ENCODE measurements at regions not wholly inside any gene's neighbourhood (a gene's known extent, or its start where the extent isn't known, plus 50 kb on each side); places are given as distances from the start of the nearest gene placed in this dataset.
"Not testable (repeated sequence)": the region's sequence is repeated elsewhere in the genome, so short reads cannot be mapped to it uniquely, and the experiment has no call there.

GRCh38 chr2:111622859-111623258 lies 261.1 kb downstream of the ANAPC1 start:
- no peak overlapping the region for H3K9ac ChIP-seq (ENCODE audit: low read length)
- peak; percentile 79 for DNase-seq
- peak overlapping the region; percentile 29 for H3K27ac ChIP-seq (ENCODE audit: low read length)
- CTCF ChIA-PET = interaction anchor here (0.6 kb wide), 1 partner anchor 54 kb away, joined by 3 read pairs; no protein-coding TSS in a partner anchor
- POLR2A ChIA-PET (ENCODE audit: unreplicated experiment) = interaction anchor here (0.5 kb wide), 2 partner anchors 25 to 87 kb away, joined by 3 to 4 read pairs; no protein-coding TSS in a partner anchor
- peak; percentile 77 for ATAC-seq
- no peaks in the 10 kb centered on the region for H3K27me3 ChIP-seq (ENCODE audit: low read length)
- no peaks in the 10 kb centered on the region for H3F3A ChIP-seq (ENCODE audit: low read length, unreplicated experiment)
- H2AFZ ChIP-seq (ENCODE audit: low read length) = peak overlapping the region; percentile 18; the same call in 1 of the 2 replicates
- H3K9me3 ChIP-seq (ENCODE audit: low read length) = no peaks in the 10 kb centered on the region
- H3K4me2 ChIP-seq (ENCODE audit: low read length) = peak overlapping the region; percentile 12; the same call in 1 of the 2 replicates
- TF ChIP-seq CTCF (conservative IDR thresholded peaks at IDR 0.05; ENCODE audit: low read depth, low read length) (no peak), EZH2 (IDR thresholded peaks at IDR 0.05; ENCODE audit: low read length, unreplicated experiment) (no peak), EZH2phosphoT487 (IDR thresholded peaks at IDR 0.05; ENCODE audit: borderline replicate concordance, low read length) (no peak)
- H3K9me2 ChIP-seq (replicated peaks; ENCODE audit: low read length) = no peaks in the 10 kb centered on the region
- intact Hi-C loops (cut with micrococcal nuclease) = no loop called here
- BruUV-seq (replicated peaks) = no TSS peak
- no peaks in the 10 kb centered on the region for H4K20me1 ChIP-seq (ENCODE audit: low read length)
- H3K79me2 ChIP-seq (ENCODE audit: low read length) = no peaks in the 10 kb centered on the region
- no peaks in the 10 kb centered on the region for H3K36me3 ChIP-seq (ENCODE audit: low read depth, low read length)
- peaks cover 22% of the 10 kb centered on the region for H3K4me1 ChIP-seq (ENCODE audit: insufficient read depth, low read length)
- H3K4me3 ChIP-seq (ENCODE audit: low read length) = no peak overlapping the region

DNA sequence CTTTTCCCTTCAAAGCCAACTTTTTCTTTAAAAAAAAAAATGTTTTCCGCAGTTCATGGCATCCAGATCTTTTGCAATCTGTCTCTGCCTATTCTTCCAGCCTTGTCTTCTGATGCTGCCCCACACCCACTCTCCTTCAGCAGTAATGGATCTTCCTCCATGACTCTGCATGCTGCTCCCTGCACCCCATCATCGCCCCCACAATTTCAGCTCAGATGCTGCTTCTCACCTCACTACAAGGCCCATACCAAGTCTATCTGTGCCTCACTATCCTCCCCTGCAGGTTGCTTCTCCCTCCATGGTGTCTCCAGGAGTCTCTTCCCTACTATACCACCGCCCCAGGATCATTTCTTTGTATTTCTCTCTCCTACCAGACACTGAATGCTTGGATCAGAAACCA lies 260.6 kb downstream of the ANAPC1 start:
- BruUV-seq (replicated peaks) = no TSS peak
- Histone ChIP-seq H3K36me3 (ENCODE audit: low read depth, low read length) (no peaks in the 10 kb centered on the region), H3K27ac (ENCODE audit: low read length) (0 out of 2 replicates have a peak overlapping the region, but pooled peaks have one; percentile 29), H3K9me2 (replicated peaks; ENCODE audit: low read length) (no peaks in the 10 kb centered on the region), H3K4me1 (ENCODE audit: insufficient read depth, low read length) (peaks cover 17% of the 10 kb centered on the region), H3K4me3 (ENCODE audit: low read length) (no peak overlapping the region), H3K27me3 (ENCODE audit: low read length) (no peaks in the 10 kb centered on the region), H3K4me2 (ENCODE audit: low read length) (no peak overlapping the region), H3K9me3 (ENCODE audit: low read length) (no peaks in the 10 kb centered on the region), H3K79me2 (ENCODE audit: low read length) (no peaks in the 10 kb centered on the region), H2AFZ (ENCODE audit: low read length) (no peak overlapping the region), H4K20me1 (ENCODE audit: low read length) (no peaks in the 10 kb centered on the region), H3K9ac (ENCODE audit: low read length) (no peak overlapping the region), H3F3A (ENCODE audit: low read length, unreplicated experiment) (no peaks in the 10 kb centered on the region)
- no peak for ATAC-seq
- intact Hi-C loops (cut with micrococcal nuclease) = no loop called here
- TF ChIP-seq EZH2 (IDR thresholded peaks at IDR 0.05; ENCODE audit: low read length, unreplicated experiment) = no peak
- TF ChIP-seq CTCF (conservative IDR thresholded peaks at IDR 0.05; ENCODE audit: low read depth, low read length) = no peak
- no peak for TF ChIP-seq EZH2phosphoT487 (IDR thresholded peaks at IDR 0.05; ENCODE audit: borderline replicate concordance, low read length)
- DNase-seq = no peak
- CTCF ChIA-PET = no interaction called here
- POLR2A ChIA-PET (ENCODE audit: unreplicated experiment) = interaction anchor here (0.5 kb wide), 1 partner anchor 87 kb away, joined by 3 read pairs; no protein-coding TSS in a partner anchor

GRCh38 chr2:111624411-111625156 lies 259.4 kb downstream of the ANAPC1 start:
- no peak for ATAC-seq
- CTCF ChIA-PET = interaction anchor here (0.7 kb wide), 1 partner anchor 43 kb away, joined by 3 read pairs; no protein-coding TSS in a partner anchor
- no peaks in the 10 kb centered on the region for H4K20me1 ChIP-seq (ENCODE audit: low read length)
- H3K36me3 ChIP-seq (ENCODE audit: low read depth, low read length) = no peaks in the 10 kb centered on the region
- no peak for DNase-seq
- no TSS peak for BruUV-seq (replicated peaks)
- TF ChIP-seq EZH2phosphoT487 (IDR thresholded peaks at IDR 0.05; ENCODE audit: borderline replicate concordance, low read length) (no peak), CTCF (conservative IDR thresholded peaks at IDR 0.05; ENCODE audit: low read depth, low read length) (no peak), EZH2 (IDR thresholded peaks at IDR 0.05; ENCODE audit: low read length, unreplicated experiment) (no peak)
- H3K4me1 ChIP-seq (ENCODE audit: insufficient read depth, low read length) = peaks cover 15% of the 10 kb centered on the region
- no peaks in the 10 kb centered on the region for H3K79me2 ChIP-seq (ENCODE audit: low read length)
- no peaks in the 10 kb centered on the region for H3K27me3 ChIP-seq (ENCODE audit: low read length)
- intact Hi-C loops (cut with micrococcal nuclease) = no loop called here
- no peak overlapping the region for H3K4me3 ChIP-seq (ENCODE audit: low read length)
- POLR2A ChIA-PET (ENCODE audit: unreplicated experiment) = no interaction called here
- no peak overlapping the region for H3K4me2 ChIP-seq (ENCODE audit: low read length)
- no peak overlapping the region for H2AFZ ChIP-seq (ENCODE audit: low read length)
- no peak overlapping the region for H3K27ac ChIP-seq (ENCODE audit: low read length)
- H3K9me3 ChIP-seq (ENCODE audit: low read length) = no peaks in the 10 kb centered on the region; the same call in 1 of the 2 replicates
- H3F3A ChIP-seq (ENCODE audit: low read length, unreplicated experiment) = no peaks in the 10 kb centered on the region
- no peaks in the 10 kb centered on the region for H3K9me2 ChIP-seq (replicated peaks; ENCODE audit: low read length)
- no peak overlapping the region for H3K9ac ChIP-seq (ENCODE audit: low read length)

DNA sequence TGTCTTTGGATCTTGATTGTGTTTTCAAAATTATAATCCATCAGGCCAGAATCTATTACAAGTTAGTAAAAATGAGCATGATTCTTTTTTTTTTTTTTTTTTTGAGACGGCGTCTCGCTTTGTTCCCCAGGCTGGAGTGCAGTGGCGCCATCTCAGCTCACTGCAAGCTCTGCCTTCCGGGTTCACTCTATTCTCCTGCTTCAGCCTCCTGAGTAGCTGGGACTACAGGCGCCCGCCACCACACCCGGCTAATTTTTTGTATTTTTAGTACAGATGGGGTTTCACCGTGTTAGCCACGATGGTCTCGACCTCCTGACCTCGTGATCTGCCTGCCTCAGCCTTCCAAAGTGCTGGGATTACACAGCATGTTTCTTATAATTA lies 258.8 kb downstream of the ANAPC1 start:
- H3K36me3 ChIP-seq (ENCODE audit: low read depth, low read length); DNase-seq; H3K9me2 ChIP-seq (replicated peaks; ENCODE audit: low read length); intact Hi-C loops (cut with micrococcal nuclease); H3K27me3 ChIP-seq (ENCODE audit: low read length); H3F3A ChIP-seq (ENCODE audit: low read length, unreplicated experiment); BruUV-seq (replicated peaks); H3K9me3 ChIP-seq (ENCODE audit: low read length); H3K27ac ChIP-seq (ENCODE audit: low read length); H2AFZ ChIP-seq (ENCODE audit: low read length); POLR2A ChIA-PET (ENCODE audit: unreplicated experiment); H4K20me1 ChIP-seq (ENCODE audit: low read length); ATAC-seq; H3K79me2 ChIP-seq (ENCODE audit: low read length); H3K4me3 ChIP-seq (ENCODE audit: low read length); H3K4me2 ChIP-seq (ENCODE audit: low read length); H3K9ac ChIP-seq (ENCODE audit: low read length): not testable (repeated sequence)
- peaks cover 15% of the 10 kb centered on the region for H3K4me1 ChIP-seq (ENCODE audit: insufficient read depth, low read length)
- CTCF ChIA-PET = interaction anchor here (0.7 kb wide), 1 partner anchor 43 kb away, joined by 3 read pairs; no protein-coding TSS in a partner anchor

Measured in PC-3 (cell line).